ENCODE measurements at regions not wholly inside any gene's neighbourhood (a gene's known extent, or its start where the extent isn't known, plus 50 kb on each side); places are given as distances from the start of the nearest gene placed in this dataset.

DNA sequence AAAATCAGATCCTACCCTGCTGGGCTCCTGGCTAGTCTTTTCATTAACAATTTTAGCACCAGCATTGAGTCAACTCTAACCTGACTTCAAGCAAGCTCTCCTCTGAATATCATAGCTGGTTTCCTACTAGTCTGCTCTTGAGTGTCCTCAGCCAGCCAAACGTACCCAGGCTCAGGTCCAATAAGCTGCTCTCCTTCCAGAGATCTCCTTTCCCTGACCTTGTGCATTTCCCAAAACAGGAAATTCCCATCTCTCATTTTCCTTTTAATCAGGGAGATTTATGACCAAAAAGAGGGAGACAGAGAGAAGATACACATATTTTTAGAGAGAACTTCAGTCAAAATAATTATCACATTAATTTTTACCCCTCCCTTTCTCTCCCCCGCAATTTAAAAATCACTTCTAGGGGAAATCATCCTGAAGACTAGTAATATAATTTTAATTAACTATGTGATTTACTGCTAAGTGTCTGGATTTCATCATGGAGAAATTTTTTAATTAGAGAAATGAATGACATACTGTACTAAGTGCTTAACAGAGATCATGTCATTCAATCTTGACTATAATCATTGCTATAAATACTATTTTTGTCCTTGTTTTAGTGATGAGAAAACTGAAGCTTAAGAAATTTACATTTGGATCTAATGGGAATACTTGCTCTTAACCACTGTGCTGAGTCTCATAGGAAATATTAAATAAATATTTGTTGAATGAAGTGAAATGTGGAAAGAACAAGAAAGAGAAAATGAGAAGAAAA is 421.7 kb upstream of the INTU start:
- Mint-ChIP-seq H3K9me3 (no peaks in the 10 kb centered on the region), H3K4me3 (no peak overlapping the region), H3K27me3 (no peaks in the 10 kb centered on the region), H3K36me3 (no peaks in the 10 kb centered on the region), H3K4me1 (no peaks in the 10 kb centered on the region), H3K27ac (no peak overlapping the region)

DNA sequence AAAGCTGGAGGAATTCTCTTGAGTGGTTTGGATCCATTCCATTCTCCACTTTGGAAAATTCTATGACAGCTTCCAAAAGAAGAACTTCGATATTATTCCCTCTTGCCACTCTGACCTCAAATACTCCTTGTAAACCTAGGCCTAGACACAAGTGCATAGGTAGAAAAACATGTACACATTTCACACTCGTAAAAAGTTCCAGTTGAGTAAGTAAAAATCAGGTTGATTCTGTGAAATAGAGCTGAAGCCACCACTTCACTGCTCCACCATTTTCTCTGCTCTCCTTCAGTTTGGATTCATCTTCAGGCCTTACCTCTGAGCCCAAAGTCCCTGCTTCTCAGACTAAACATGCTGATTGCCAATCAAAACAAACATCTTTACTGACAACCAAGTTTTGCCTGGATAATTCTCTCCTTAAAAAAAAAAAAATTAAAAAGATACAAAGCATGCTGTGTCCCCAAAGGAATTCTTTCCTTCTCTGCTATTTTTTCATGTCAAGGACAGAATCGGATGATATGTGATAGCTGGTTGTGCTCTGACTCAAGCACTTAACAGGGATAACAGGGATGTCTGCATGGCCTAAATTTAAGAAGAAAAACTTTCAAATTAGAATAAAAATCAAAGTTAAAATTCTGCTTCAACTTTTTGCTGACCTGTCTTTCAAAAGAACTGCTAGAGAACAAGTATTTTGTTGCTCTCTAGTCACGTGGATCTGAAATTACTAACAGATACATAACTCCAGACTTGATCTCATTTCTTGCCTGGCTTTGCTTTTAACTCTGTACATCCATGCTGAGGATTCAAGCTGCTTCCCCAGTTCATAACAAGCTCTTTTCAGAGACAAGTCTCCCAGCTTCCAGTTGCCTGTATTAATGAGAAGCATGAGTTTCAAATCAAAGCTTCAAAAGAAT is 420.9 kb upstream of the INTU start:
- no peak overlapping the region for H3K4me3 Mint-ChIP-seq

DNA sequence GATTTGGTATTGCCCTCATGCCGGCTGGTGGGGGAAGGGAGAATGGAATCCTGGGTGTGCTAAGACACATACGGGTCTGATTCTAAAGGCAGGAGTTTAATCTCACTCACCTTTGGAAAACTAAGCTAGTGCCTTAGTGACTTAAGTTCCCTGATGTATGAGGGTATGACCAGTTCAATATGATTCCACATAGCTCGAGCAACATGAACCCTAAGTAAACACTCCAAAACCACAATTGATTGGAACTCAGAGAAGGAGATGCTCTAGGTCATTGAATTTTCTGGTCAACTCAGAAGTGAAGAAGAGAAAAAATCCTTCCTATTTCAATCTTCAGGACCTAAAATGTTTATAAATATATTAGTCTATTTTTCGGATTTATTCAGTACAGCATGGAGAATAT is 420.1 kb upstream of the INTU start:
- H3K4me3 Mint-ChIP-seq, result no peak overlapping the region
- H3K4me1 Mint-ChIP-seq, result no peaks in the 10 kb centered on the region
- no peaks in the 10 kb centered on the region for H3K27me3 Mint-ChIP-seq
- H3K27ac Mint-ChIP-seq, result no peak overlapping the region
- no peaks in the 10 kb centered on the region for H3K36me3 Mint-ChIP-seq
- H3K9me3 Mint-ChIP-seq, result no peaks in the 10 kb centered on the region

More for the DNA sequence above, 420.9 kb upstream of the INTU start:
- Mint-ChIP-seq H3K27ac (no peak overlapping the region), H3K9me3 (no peaks in the 10 kb centered on the region), H3K4me1 (no peaks in the 10 kb centered on the region), H3K36me3 (no peaks in the 10 kb centered on the region), H3K27me3 (no peaks in the 10 kb centered on the region)

DNA sequence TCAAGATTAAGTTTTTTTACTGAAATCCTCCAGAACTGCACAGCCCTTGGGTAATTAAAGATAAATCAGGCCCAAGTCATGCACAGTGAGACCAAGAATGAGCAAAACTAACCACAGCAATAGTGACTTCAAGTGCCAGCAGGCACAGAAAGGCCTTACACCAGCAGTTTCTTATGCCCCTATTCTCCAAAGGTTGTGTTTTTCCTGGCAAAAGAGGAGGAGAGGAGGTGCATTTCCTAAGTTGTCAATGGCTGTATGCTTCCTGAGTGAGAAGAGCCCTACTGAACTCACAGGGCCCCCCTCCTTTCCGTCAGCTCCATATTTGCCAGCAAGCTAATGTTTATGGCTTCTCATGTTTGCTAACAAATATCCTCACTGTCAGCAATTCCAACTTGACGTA is 418.7 kb upstream of the INTU start:
- Mint-ChIP-seq H3K4me1 (no peaks in the 10 kb centered on the region), H3K27ac (no peak overlapping the region), H3K36me3 (no peaks in the 10 kb centered on the region), H3K4me3 (no peak overlapping the region), H3K9me3 (no peaks in the 10 kb centered on the region), H3K27me3 (no peaks in the 10 kb centered on the region)

DNA sequence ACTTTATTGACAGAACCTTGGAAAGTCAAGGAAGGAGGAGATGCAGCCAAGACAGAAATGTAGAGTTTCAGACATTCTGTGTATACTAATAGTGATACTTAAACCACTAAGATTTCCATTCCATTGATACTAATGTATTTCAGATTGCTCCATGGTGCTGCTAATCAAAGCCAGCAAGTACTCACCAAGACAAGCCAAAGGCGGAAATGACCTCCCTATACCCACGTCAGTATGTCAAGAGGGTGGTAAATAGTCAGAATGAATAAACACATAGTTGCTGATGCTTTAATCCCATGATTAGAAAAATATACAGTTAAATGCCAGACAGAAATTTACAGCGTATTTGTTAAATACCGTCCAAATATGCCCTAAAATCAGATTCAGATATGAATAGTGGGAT is 417.8 kb upstream of the INTU start:
- no peaks in the 10 kb centered on the region for H3K27me3 Mint-ChIP-seq
- no peak overlapping the region for H3K27ac Mint-ChIP-seq
- H3K4me3 Mint-ChIP-seq, result no peak overlapping the region
- H3K36me3 Mint-ChIP-seq, result no peaks in the 10 kb centered on the region
- no peaks in the 10 kb centered on the region for H3K9me3 Mint-ChIP-seq
- H3K4me1 Mint-ChIP-seq, result no peaks in the 10 kb centered on the region

DNA sequence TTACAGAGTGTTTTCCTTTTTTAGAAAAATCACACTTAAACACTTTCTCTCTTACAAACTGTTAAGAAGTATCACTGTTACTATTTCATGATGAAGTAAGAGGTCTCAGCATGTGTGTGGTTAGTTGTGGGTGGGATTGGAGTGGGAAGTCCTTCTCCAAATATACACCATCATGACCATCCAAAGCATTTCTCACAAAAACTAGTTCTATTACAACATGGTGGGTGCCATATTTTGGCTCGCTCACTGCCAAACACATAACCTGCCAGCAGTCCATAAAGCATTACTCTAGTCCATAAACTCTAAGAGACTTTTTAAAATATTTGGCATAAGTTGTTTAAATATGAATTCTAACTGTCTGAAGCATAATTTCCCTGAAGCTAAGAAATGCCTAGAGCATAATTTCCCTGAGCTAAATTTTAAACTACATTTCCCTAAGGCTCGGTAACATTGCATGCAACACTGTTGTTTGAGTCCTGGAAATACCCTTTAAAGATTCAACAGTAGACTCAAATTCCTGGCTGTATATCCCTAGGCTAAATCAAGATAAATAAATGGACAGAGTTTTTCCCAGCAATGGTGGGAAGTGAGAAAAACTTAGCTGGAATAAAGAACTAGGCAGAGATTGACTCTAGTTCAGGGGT is 415.0 kb upstream of the INTU start:
- no peak overlapping the region for H3K4me3 Mint-ChIP-seq
- no peaks in the 10 kb centered on the region for H3K9me3 Mint-ChIP-seq

DNA sequence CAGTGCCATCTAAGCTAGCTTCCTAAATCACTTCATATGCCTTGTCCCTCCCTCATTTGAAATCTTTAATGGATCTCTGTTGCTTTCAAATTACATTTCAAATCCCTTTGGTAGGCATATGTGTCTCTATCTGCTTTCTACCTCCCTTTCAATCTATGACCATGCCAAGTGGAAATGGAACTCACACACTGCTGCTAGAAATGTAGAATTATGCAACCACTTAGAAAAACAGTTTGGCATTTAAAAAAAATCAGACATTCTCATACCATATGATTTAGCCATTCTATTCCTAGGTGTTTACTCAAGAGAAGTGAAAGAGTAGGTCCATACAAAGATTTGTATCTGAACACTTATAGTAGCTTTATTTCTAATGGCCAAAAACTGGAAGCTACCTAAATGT is 413.5 kb upstream of the INTU start:
- Mint-ChIP-seq H3K27ac (no peak overlapping the region), H3K9me3 (no peaks in the 10 kb centered on the region), H3K4me1 (no peaks in the 10 kb centered on the region), H3K27me3 (no peaks in the 10 kb centered on the region), H3K36me3 (no peaks in the 10 kb centered on the region), H3K4me3 (no peak overlapping the region)

More for the DNA sequence above, 415.0 kb upstream of the INTU start:
- Mint-ChIP-seq H3K27me3 (no peaks in the 10 kb centered on the region), H3K36me3 (no peaks in the 10 kb centered on the region), H3K27ac (no peak overlapping the region), H3K4me1 (no peaks in the 10 kb centered on the region)

DNA sequence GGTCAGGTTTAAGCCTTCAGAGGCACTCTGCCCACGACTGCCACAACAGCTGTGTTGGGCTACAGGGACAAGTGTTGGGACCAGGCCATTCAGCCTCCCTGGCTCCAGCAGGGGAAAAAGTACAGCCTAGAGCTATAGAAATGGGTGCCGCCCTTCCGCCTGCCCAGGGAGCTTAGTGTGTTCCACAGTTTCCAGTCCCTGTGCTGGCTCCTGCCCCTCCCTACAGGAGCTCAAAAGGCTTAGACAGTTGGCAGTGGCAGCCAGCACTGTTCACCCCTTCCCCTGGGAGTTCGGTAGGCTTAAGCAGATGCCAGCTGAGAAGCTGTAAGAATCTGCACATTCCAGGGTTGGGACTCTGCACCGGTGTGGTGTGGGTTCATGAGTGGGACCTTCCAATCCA is 408.2 kb upstream of the INTU start:
- Mint-ChIP-seq H3K36me3 (no peaks in the 10 kb centered on the region), H3K9me3 (no peaks in the 10 kb centered on the region), H3K27ac (no peak overlapping the region)

DNA sequence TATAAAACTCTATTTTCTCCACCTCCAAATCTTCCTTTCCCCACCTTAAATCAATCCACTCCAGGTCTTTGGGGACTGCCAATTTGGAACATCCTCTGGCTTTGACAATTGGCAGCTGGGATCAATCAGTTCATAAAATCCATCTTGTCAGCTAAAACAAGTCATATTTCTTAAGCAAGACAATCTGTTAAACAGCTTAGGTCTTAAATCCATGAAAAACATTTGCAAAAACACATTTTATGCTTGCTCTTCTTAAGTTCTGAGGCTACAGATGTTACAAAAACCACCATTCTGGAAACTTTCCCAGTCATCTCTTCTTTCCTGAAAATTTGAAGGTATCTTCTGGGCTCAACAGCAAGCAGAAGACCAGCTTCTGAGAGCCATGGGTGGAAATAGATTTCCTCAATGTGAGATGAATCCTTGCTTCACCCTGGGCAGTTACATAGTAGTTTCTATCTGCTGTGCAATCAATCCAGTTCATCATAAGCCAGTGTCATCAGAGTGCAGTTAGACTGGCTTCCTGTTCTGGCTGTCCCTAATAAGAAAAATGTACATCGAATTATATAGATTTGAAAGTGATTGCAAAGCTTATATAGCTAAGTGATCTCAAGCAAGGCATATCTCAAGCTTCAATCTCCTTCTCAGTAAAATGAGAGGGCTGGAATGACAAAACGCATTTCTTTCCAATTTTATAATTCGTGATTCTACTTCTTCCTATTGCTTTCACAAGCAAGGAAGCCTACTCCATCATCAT is 402.7 kb upstream of the INTU start:
- Mint-ChIP-seq H3K27ac (no peak overlapping the region), H3K9me3 (no peaks in the 10 kb centered on the region), H3K4me3 (no peak overlapping the region), H3K27me3 (no peaks in the 10 kb centered on the region), H3K4me1 (no peaks in the 10 kb centered on the region), H3K36me3 (no peaks in the 10 kb centered on the region)

More for the DNA sequence above, 408.2 kb upstream of the INTU start:
- H3K4me3 Mint-ChIP-seq, result no peak overlapping the region
- no peaks in the 10 kb centered on the region for H3K27me3 Mint-ChIP-seq
- no peaks in the 10 kb centered on the region for H3K4me1 Mint-ChIP-seq

DNA sequence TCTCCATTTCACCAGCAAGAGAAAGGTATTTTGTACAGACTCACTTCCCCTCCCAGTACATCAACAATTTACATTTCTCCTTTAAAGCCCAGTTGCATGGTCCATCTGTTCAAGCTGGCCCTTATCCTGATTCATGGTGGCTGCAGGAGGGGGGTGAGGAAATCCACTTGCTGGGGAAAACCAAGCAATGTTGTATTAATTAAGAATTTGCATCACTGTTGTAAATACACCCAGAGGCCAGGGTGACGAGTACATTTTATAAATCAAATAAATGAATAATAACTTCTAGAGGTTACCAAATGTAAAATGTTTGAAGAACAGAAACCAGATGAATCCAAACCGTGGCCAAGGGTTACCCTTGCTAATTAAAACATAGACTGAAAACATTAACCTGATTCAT is 395.9 kb upstream of the INTU start:
- Mint-ChIP-seq H3K9me3 (no peaks in the 10 kb centered on the region), H3K4me1 (no peaks in the 10 kb centered on the region), H3K27ac (no peak overlapping the region), H3K4me3 (no peak overlapping the region), H3K27me3 (no peaks in the 10 kb centered on the region), H3K36me3 (no peaks in the 10 kb centered on the region)

DNA sequence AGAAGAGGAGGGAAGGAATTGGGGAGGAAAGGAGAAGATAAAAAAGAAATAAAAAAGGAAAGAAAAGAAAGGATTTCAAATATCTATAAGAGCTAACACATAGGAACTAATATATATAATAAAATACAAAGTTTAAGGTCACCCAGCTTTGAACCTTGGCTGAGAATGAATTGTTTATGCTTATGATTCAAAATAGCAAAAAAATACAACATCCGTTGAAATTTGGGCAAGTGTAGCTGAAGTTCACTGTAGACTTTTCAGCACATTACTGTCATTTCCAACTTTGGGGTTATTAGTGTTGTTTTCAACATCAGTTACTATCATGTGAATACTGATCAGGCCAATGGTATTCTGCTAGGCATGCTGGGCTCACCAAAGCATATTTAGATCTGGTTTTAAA is 395.2 kb upstream of the INTU start:
- Mint-ChIP-seq H3K4me1 (no peaks in the 10 kb centered on the region), H3K27me3 (no peaks in the 10 kb centered on the region), H3K4me3 (no peak overlapping the region), H3K27ac (no peak overlapping the region), H3K9me3 (no peaks in the 10 kb centered on the region), H3K36me3 (no peaks in the 10 kb centered on the region)

DNA sequence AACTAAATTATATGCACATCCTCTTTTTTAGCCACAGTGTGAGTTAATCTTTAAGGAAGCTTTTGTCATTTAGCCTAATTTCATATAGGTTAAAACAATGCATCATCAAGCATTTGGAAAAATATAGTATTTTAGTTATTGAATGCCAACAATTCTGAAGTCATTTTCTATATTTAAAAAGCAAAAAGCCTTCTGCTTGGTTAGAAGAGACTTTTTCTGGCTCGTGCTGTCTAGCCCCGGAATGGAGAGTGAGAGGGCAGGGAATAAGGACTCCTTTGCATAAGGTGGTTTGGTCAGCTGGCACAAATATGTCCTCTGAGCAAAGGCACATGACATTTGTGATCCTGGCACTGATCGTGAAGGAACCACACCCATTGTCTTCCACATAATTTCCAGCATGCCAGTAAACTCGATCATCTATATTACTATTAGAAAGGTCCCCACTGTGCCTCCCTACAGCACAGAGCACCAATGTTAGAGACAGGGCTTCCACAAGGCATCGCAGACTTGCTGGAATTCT is 393.7 kb upstream of the INTU start:
- Mint-ChIP-seq H3K27ac (no peak overlapping the region), H3K9me3 (no peaks in the 10 kb centered on the region), H3K4me3 (no peak overlapping the region), H3K4me1 (no peaks in the 10 kb centered on the region), H3K36me3 (no peaks in the 10 kb centered on the region), H3K27me3 (no peaks in the 10 kb centered on the region)

DNA sequence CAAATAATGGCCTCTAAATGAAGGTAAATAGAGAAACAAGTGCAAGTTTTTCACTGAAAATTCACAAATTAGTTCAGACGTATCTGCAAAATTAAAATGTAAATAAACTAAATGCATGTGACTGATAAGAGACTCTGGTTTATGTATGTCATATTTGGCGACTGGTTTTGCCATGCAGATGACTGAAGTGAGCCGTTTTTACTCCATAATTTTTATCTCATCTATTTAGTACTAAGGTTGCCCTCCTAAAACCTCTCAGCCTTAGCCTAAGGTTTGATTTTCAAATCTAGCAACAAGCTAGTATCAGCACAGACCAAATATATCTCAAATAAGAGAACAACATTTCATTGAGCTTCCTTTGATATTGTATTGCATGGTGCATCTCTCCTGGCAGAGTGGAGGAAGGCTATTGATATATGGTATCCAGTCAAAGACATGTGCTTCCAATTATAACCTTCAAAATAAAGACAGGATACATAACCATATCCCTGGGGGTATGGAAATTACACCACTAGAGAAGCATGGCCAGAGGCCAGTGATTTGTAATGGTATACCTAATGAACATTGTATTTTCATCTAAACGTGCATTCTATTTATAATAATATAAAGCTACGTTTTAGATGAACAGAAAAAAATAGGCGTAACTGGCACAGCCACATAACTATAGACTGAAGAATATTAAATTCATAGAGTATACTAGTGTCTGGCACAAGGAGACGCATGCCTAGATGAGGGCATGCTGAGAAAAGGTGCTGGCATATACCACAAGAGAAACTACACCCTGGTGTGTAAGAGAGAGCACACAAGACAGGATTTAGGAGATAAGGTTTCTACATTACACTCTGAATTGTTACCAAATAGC is 392.6 kb upstream of the INTU start:
- Mint-ChIP-seq H3K4me1 (no peaks in the 10 kb centered on the region), H3K27me3 (no peaks in the 10 kb centered on the region), H3K27ac (no peak overlapping the region), H3K9me3 (no peaks in the 10 kb centered on the region), H3K4me3 (no peak overlapping the region), H3K36me3 (no peaks in the 10 kb centered on the region)

DNA sequence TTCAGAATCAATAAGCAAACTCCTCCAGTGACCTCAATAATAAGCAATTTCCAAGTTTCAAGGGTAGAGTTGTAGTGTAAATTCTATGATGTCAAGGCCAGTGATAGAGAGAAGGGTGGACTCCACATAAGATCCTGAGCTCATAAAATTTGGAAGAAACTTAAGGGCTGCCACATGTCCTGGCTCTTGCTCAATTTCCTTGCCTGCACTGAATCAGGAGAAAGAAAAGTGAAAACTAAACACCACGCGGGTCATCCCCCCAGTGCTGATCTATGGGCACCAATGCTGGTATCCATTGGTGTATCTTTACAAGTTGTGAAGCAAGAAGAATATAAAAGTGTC is 392.0 kb upstream of the INTU start:
- H3K4me1 Mint-ChIP-seq, result no peaks in the 10 kb centered on the region
- peaks cover under 1% of the 10 kb centered on the region for H3K9me3 Mint-ChIP-seq
- H3K4me3 Mint-ChIP-seq, result no peak overlapping the region
- H3K27me3 Mint-ChIP-seq, result no peaks in the 10 kb centered on the region
- no peak overlapping the region for H3K27ac Mint-ChIP-seq
- H3K36me3 Mint-ChIP-seq, result no peaks in the 10 kb centered on the region

All from activated naive CD4-positive, alpha-beta T cell treated with anti-CD3 and anti-CD28 coated beads, Interleukin-2, amount 50 U/mL, for 24 hours (primary cell).